ENCODE measurements at regions not wholly inside any gene's neighbourhood (a gene's known extent, or its start where the extent isn't known, plus 50 kb on each side); places are given as distances from the start of the nearest gene placed in this dataset.

GRCh38 chr18:1240701-1241100, 336.0 kb downstream of the ADCYAP1 start:
- no peak for TF ChIP-seq CTCF (IDR thresholded peaks at IDR 0.05)

GRCh38 chr18:1244397-1245122, 339.9 kb downstream of the ADCYAP1 start:
- no peak for TF ChIP-seq CTCF (IDR thresholded peaks at IDR 0.05)

- TF ChIP-seq CTCF (IDR thresholded peaks at IDR 0.05), result no peak
These were observed 342.2 kb downstream of the ADCYAP1 start for GRCh38 chr18:1246827-1247226.

- TF ChIP-seq CTCF (IDR thresholded peaks at IDR 0.05), result no peak
These were observed 347.9 kb downstream of the ADCYAP1 start for GRCh38 chr18:1252534-1252933.

GRCh38 chr18:1252936-1253335, 348.3 kb downstream of the ADCYAP1 start:
- no peak for TF ChIP-seq CTCF (IDR thresholded peaks at IDR 0.05)

- TF ChIP-seq CTCF (IDR thresholded peaks at IDR 0.05), result no peak
These were observed 349.2 kb downstream of the ADCYAP1 start for GRCh38 chr18:1253827-1254226.

GRCh38 chr18:1261054-1261453, 356.4 kb downstream of the ADCYAP1 start:
- TF ChIP-seq CTCF (IDR thresholded peaks at IDR 0.05), result no peak

- TF ChIP-seq CTCF (IDR thresholded peaks at IDR 0.05), result no peak
These were observed 362.4 kb downstream of the ADCYAP1 start for GRCh38 chr18:1267021-1267420.

Data from LNCAP (cell line).